ENCODE measurements at regions not wholly inside any gene's neighbourhood (a gene's known extent, or its start where the extent isn't known, plus 50 kb on each side); places are given as distances from the start of the nearest gene placed in this dataset.

DNA sequence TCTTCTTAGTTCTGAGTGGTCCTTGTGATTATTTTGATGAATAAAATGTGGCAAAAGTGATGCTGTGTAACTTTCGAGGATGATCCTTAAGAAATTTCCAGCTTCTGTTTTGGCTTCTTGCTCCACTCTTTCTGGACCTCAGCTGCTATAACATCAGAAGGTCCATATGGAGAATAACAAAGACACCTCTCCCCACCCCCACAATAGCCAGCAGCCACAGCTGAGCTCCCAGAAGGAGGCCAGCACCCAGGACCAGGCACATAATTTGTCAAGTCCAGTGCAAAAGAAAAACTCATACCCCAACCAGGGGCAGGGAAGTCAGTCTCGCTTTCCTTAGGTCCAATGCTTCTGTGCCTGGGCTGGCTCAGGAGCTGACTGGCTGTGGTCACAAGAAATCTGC lies 357.6 kb downstream of the RFC3 start:
- TF ChIP-seq, protein P1, sequence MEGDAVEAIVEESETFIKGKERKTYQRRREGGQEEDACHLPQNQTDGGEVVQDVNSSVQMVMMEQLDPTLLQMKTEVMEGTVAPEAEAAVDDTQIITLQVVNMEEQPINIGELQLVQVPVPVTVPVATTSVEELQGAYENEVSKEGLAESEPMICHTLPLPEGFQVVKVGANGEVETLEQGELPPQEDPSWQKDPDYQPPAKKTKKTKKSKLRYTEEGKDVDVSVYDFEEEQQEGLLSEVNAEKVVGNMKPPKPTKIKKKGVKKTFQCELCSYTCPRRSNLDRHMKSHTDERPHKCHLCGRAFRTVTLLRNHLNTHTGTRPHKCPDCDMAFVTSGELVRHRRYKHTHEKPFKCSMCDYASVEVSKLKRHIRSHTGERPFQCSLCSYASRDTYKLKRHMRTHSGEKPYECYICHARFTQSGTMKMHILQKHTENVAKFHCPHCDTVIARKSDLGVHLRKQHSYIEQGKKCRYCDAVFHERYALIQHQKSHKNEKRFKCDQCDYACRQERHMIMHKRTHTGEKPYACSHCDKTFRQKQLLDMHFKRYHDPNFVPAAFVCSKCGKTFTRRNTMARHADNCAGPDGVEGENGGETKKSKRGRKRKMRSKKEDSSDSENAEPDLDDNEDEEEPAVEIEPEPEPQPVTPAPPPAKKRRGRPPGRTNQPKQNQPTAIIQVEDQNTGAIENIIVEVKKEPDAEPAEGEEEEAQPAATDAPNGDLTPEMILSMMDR (IDR thresholded peaks at IDR 0.05; ENCODE audit: extremely low read depth in 1 of 2, insufficient read depth in 1 of 2, low read depth in 1 of 2, low read length in 2 of 2), result no peak
- no peak for TF ChIP-seq POLR2A (IDR thresholded peaks at IDR 0.05; ENCODE audit: low read depth, low read length)
- TF ChIP-seq EZH2 (IDR thresholded peaks at IDR 0.05; ENCODE audit: borderline replicate concordance, low read depth, low read length, severe bottlenecking), result no peak
